GM19035 (cell line): ENCODE measurements at regions not wholly inside any gene's neighbourhood (a gene's known extent, or its start where the extent isn't known, plus 50 kb on each side); places are given as distances from the start of the nearest gene placed in this dataset.

ENCODE experiments used
- ATAC-seq: cut with Tn5 transposase; IDR thresholded peaks from one replicate; pipeline ENCODE4 v1.9.1; 2021; ENCODE audit not compliant: unreplicated experiment

DNA sequence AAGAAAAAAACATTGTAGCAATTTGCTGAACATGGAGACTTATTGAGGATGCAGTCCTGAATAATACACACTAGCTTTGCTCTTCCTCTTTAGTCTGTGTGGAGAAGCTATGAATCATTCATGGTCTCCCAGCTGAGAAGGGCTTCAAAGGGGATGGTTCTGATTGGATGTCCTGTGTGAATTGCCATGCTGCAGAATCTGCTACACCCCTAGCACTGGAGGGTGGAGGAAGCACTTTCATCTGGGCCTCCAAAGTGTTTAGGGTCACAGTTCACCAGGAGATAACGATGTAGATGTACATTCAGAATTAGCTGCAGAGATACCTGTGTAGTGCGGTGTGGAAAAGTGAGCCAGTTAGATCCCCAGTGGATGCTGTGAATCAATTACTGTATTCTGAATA is 321.1 kb upstream of the EDNRB start:
- ATAC-seq = no peak

- ATAC-seq = no peak
Measured at GRCh38 chr13:78238911-78239310, 320.3 kb upstream of the EDNRB start.

DNA sequence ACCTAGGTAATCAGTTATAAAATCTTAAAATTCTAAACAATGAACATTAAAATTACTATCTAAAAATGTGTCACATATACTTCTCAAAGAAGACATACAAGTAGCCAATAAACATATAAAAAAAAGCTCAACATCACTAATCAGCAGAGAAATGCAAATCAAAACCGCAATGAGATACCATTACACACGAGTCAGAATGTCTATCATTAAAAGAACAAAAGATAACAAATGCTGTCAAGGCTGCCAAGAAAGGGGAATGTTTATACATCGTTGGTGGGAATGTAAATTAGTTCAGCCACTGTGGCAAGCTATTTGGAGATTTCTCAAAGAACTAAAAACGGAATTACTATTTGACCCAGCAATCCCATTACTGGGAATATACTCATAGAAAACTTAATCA is 310.3 kb upstream of the EDNRB start:
- no peak for ATAC-seq

DNA sequence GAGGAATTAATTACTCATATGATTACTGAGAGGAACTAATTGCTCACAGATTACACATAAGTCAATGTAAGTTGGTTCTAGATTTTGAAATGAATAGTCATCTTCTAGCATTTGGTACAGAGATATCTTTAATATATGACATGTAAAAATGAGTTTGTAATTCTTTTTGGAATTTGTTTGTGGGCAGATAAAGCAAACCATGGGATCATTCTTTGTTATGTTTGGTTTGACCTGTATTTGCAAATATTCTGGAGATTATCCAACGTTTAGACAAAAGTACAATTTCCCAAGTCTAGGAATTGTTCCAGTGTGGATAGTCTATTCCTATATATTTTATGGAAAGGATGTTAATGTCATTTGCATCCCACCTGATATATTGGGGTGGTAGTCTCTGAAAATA is 309.6 kb upstream of the EDNRB start:
- no peak for ATAC-seq

DNA sequence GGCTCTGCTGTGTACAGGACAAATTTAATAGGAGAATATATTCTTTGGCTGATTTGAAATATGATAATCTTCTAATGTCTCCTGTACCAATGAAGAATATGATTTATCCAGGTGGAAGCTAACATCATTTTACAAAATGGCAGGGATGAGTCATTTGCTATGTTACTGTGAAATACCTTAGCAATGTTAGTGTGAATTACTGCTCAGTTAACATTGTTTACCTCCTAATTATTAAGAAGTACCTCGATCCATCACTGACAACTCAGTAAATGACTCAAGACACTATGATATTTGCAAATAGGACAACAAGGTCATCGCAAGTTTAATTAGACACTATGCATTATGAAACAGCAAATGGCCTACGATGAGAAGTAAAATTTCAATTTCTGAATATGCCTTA is 309.1 kb upstream of the EDNRB start:
- ATAC-seq = no peak

DNA sequence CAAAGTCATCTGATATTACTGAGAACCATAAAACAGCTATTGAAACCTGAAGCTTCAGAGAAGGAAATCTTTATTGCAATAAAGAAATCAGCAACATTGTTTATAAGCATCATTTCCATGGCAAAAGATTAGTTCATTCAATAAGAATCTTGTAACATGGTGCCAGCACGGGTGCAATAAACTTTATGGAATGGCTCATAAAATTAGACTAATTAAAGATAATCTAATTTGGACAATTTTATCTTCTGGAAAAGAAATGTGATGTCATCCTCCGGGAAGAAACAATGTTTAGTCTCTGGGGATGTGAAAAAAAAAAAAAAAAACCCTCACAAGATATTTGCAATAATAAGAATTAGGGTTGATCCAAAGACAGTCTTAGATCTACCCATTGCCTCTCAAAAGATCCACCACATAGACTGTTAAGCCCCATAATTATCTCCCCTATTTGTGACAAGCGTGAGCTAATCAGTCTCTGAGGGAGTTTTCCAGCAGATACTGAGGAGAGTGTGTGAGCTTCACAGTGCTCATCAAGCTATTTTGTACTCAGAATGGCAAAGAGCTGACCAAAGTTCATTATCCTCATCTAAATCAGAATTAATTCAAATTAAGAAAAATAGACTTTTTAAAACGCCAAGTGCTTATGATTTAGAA is 297.0 kb upstream of the EDNRB start:
- ATAC-seq = no peak

DNA sequence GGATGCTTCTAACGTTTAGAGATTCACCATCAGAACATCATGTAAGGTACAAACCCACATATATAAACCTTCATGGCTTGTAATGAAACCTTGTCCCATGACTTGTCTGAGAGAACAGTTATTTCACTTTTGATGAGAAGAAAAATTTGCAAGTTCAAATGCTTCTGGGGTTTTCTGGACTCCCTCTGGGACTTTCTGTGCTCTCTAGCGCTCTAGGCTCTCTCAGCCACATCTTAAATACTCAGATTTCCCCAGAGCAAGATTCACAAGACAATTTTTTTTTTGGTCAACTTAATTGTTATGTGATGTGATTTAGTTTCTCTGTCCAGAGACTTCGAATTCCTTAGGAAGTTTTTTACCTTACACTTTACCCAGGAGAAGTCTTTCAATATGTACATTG is 282.8 kb upstream of the EDNRB start:
- ATAC-seq = peak; percentile 78

GRCh38 chr13:78198821-78199220 is 280.2 kb upstream of the EDNRB start:
- no peak for ATAC-seq

DNA sequence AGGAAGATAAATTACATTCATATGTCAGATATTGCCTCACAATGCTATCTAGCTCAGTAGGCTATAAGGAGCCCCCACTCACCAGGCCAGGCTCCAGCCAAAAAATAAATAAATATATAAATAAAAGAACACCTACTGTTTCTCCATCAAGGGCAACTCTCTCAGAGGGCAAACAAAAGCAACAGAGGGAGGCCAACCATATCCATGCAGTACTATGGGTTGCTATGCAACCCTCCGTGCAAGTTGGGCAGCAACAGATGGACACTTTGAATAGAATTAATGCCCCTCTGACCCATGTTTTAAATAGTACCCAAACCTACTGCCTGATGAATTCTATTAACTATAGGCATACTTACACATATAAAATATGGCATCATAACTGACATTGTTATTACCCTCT is 279.8 kb upstream of the EDNRB start:
- no peak for ATAC-seq

DNA sequence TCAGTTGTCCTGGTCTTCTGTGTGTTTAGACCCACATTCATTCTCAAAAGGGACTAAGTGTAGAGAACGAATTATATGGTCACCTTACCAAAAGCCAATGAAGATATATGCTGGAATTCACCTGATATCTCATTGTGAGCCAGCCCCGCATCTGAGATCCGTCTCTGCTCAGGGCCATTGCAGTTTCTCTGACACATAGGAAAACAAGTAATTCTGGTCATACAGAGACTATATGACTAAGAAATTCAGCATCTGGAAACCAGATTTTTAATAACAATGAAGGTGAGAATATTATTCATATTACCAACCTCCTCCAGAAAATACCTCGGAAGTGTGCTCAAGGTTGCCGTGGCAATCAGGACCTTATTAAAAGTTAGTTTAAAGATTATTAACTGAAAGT is 278.6 kb upstream of the EDNRB start:
- no peak for ATAC-seq

GRCh38 chr13:78194904-78195639 is 276.4 kb upstream of the EDNRB start:
- ATAC-seq = no peak

GRCh38 chr13:78193846-78194245 is 275.2 kb upstream of the EDNRB start:
- no peak for ATAC-seq

DNA sequence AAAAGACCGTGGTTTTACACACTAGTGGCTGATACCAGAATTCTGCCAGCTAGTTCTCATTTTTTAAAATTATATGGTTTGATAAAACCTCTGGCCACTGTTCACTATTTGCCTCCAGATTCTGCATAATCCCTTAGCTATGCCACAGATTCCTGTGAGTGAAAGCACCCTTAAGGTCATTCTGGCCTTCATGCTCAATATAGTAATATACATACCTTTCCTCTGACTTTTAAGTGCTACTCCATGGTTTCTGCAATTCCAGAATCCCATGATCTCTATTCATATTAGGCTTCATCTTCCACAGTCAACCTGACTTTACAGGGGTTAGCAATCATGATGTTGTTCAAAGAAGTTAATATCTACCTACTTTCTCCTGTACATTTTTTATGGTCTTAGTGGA is 274.1 kb upstream of the EDNRB start:
- no peak for ATAC-seq

DNA sequence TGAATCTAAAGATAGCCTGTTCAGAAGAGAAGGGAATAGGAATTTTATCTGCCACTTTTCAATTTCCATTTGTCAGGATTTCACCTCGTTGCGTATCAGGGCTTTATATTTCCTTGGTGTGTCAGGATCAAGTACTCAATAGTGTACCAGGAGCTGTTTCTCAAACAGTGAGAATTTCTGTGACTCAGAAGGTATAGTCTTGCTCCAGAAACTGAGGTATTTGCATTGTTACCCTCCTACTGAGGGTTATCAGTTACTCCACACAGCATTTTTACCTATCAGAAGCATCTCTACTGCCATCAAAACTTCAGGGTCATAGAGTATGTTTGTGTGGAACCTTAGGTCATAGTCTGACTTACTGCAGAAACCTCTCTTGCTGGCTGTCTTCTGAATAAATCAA is 271.7 kb upstream of the EDNRB start:
- no peak for ATAC-seq

- ATAC-seq = no peak
Measured at GRCh38 chr13:78187781-78188180, 269.1 kb upstream of the EDNRB start.

- no peak for ATAC-seq
Measured at GRCh38 chr13:78185700-78186099, 267.1 kb upstream of the EDNRB start.

DNA sequence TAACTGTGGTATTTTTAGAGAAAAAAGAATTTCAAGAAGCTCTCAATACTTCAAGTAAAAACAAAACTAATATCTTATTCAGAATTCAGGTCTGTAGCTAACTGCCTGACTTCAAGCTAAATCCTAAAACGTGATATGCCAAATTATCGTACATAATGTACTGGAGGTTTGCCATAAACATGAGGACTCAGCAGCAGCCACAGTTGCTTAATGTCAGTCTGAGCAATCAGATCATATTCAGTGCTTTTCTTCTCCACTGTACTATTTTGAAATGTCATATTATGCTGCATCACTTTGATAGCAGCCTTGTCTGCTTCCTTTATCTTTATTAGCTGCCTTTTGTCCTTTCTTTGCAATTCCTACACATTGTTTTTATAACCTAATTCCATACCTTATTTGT is 265.1 kb upstream of the EDNRB start:
- ATAC-seq = no peak

- no peak for ATAC-seq
Measured at GRCh38 chr13:78182813-78183212, 264.2 kb upstream of the EDNRB start.

DNA sequence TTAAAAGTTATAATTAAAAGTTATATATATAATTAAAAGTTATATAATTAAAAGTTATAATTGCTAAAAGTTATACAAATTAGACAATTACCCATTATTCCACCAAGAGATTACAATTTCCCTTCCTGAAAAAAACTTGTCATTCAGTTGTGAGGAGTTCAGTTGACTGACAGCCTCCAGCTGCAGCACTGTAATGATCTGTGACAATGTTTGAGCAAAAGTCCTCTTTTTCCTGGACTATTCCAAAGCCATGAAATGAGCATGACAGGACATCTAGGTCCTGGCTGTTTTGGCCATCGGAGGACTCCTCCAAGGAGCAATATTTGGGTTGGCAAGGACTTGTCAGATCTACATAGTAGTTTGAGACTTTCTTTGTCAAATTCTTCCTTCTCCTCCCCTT is 258.7 kb upstream of the EDNRB start:
- no peak for ATAC-seq

- ATAC-seq = no peak
Measured at GRCh38 chr13:78176880-78177279, 258.2 kb upstream of the EDNRB start.

DNA sequence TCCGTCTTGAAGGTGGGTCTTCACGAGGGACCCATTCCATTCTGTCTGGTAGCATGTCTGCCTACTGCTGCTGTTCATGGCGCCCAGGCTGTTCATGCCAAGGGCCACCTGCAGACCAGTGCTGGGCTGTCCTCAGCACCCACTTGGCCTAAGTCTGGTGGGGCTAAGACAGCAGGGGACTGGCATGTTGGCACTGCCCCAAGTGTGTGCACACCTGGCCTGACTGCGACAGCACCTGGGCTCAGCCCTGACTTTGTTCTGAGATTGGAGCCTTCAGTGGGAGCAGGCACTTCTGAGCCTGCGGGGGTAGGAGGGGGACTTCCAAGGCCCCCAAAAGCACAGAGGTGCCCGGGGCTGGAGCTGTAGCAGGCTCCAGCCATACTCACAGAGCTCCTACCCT is 250.8 kb upstream of the EDNRB start:
- no peak for ATAC-seq

GRCh38 chr13:78168981-78169380 is 250.3 kb upstream of the EDNRB start:
- ATAC-seq = no peak

- ATAC-seq = no peak
Measured at GRCh38 chr13:78161266-78161665, 242.6 kb upstream of the EDNRB start.
